K562 (cell line): ENCODE measurements at regions not wholly inside any gene's neighbourhood (a gene's known extent, or its start where the extent isn't known, plus 50 kb on each side); places are given as distances from the start of the nearest gene placed in this dataset.

Source experiments
- ATAC-seq: fragments of 200-7000 bp; cut with Tn5 transposase; 3 replicates; pipeline ENCODE4 v1.9.1; 2020; ENCODE audit warnings: moderate library complexity
- BruUV-seq: library from RNA; stranded (reverse); fragments of 400-500 nt; replicated peaks from 2 replicates; lab custom pipeline; 2021; lab: Mats Ljungman, UMichigan
- CTCF ChIA-PET: fragments of 300-600 bp; formaldehyde crosslinking; extraction: SDS; loops from one replicate; lab custom pipeline; 2021; ENCODE audit warnings: low intra/inter-chr PET ratio; lab: Yijun Ruan, JAX
- POLR2A ChIA-PET: fragments of 300-600, 350-650 bp; sonication (Branson Sonifier 250); formaldehyde crosslinking; extraction: SDS; loops from one replicate; lab custom pipeline; 2021; ENCODE audit warnings: antibody characterized with exemption, inconsistent platforms; lab: Yijun Ruan, JAX
- DNase-seq, 4 experiments: peaks; one replicate each; pipeline versions ENCODE4 v3.0.0 to v3.0.0-alpha.2; 2011 to 2018; ENCODE audit warnings: low spot score in 3 of 4, mixed read lengths in 3 of 4; ENCODE audit errors: extremely low read depth in 1 of 4
- FAIRE-seq: peaks from 2 replicates; lab custom pipeline; 2011; peaks lifted over from hg19 to GRCh38; lab: Jason Lieb, UNC
- H2AFZ ChIP-seq: 2 replicates; pipeline ENCODE4 v1.6.0; 2011; ENCODE audit warnings: low read depth, low read length, control low read depth, inconsistent platforms
- H3K27ac ChIP-seq: fragments of 200-600 bp; 3 replicates; pipeline ENCODE4 v1.8.0; 2011; ENCODE audit warnings: low read depth, mild to moderate bottlenecking, control low read depth, inconsistent platforms, low read length, moderate library complexity, mixed read lengths; ENCODE audit errors: extremely low read depth
- H3K27me3 ChIP-seq, 2 experiments: fragments of 300-600 bp in 1 of 2; 2 replicates in 1 of 2; 3 replicates in 1 of 2; pipeline versions ENCODE4 v1.6.0 to v1.8.0; 2011; ENCODE audit warnings: inconsistent platforms in 2 of 2, low read length in 2 of 2, mild to moderate bottlenecking in 1 of 2, mixed read lengths in 1 of 2, moderate library complexity in 1 of 2; ENCODE audit not compliant: control insufficient read depth in 2 of 2, insufficient read depth in 2 of 2
- H3K36me3 ChIP-seq: fragments of 300-600 bp; 3 replicates; pipeline ENCODE4 v1.8.0; 2011; ENCODE audit warnings: mild to moderate bottlenecking, low read length, inconsistent platforms; ENCODE audit not compliant: control insufficient read depth, insufficient read depth
- H3K4me1 ChIP-seq, 2 experiments: fragments of 200-600 bp in 1 of 2; replicated peaks in 1 of 2; 2 replicates in 1 of 2; 3 replicates in 1 of 2; pipeline versions ENCODE4 v1.5.1 to v1.8.0; 2011; ENCODE audit warnings: inconsistent platforms in 2 of 2, low read length in 2 of 2, mild to moderate bottlenecking in 1 of 2, mixed read lengths in 1 of 2, moderate library complexity in 1 of 2; ENCODE audit not compliant: control insufficient read depth in 2 of 2, insufficient read depth in 2 of 2
- H3K4me2 ChIP-seq: 2 replicates; pipeline ENCODE4 v1.6.1; 2011; ENCODE audit warnings: low read length, control low read depth, inconsistent platforms, mixed read lengths; ENCODE audit not compliant: insufficient read depth
- H3K4me3 ChIP-seq: fragments of 200-600 bp; sonication (generic), shearing (Covaris generic); 2 replicates; pipeline ENCODE4 v1.5.1; 2016; ENCODE audit warnings: control low read depth, inconsistent platforms
- H3K79me2 ChIP-seq: fragments of 200-600 bp; 3 replicates; pipeline ENCODE4 v1.8.0; 2011; ENCODE audit warnings: low read length, inconsistent platforms; ENCODE audit not compliant: control insufficient read depth, insufficient read depth
- H3K9ac ChIP-seq, 2 experiments: 2 replicates each; pipeline versions ENCODE4 v1.6.0 to v1.6.1; 2011; ENCODE audit warnings: low read depth in 2 of 2, low read length in 2 of 2, control low read depth in 1 of 2, inconsistent platforms in 1 of 2, mild to moderate bottlenecking in 1 of 2, mixed read lengths in 1 of 2; ENCODE audit not compliant: insufficient read depth in 1 of 2
- H3K9me1 ChIP-seq: one replicate; pipeline ENCODE4 v1.6.0; 2011; ENCODE audit warnings: inconsistent platforms, mild to moderate bottlenecking, low read length, moderate library complexity; ENCODE audit not compliant: control insufficient read depth, insufficient read depth
- H3K9me3 ChIP-seq: replicated peaks from 2 replicates; pipeline ENCODE4 v1.5.1; 2011; ENCODE audit warnings: low read depth, low read length, inconsistent platforms; ENCODE audit not compliant: control insufficient read depth, insufficient read depth
- H4K20me1 ChIP-seq: replicated peaks from 2 replicates; pipeline ENCODE4 v1.6.1; 2011; ENCODE audit warnings: low read length, inconsistent platforms, mixed read lengths; ENCODE audit not compliant: control insufficient read depth, insufficient read depth
- RBM15 ChIP-seq: fragments of 200-400 bp; formaldehyde crosslinking; IDR thresholded peaks from 2 replicates; pipeline ENCODE4 v1.6.1; 2018; ENCODE audit warnings: mild to moderate bottlenecking, low read length, moderate library complexity; ENCODE audit not compliant: insufficient read depth
- ZNF436 ChIP-seq: fragments of 250-450, 450-650 bp; sonication (Bioruptor Pico); formaldehyde crosslinking; IDR thresholded peaks from 2 replicates; pipeline ENCODE4 v1.7.0; 2020; ENCODE audit warnings: mild to moderate bottlenecking
- WGBS: fragments of 100-300 bp; shearing (Covaris generic); methylation state at CpG from one replicate; pipeline ENCODE4 v1.1.6; 2016; ENCODE audit warnings: low coverage, mixed read lengths; ENCODE audit not compliant: insufficient coverage; ENCODE audit errors: missing lambda C conversion rate; 5-methylcytosine and 5-hydroxymethylcytosine counted together
- in situ Hi-C: fragments of 300-500 bp; cut with MboI; formaldehyde crosslinking; loops from 4 replicates; pipeline ENCODE4 v1.15.0; 2018; ENCODE audit warnings: inconsistent platforms, mixed read lengths
- intact Hi-C: fragments of 100-400 bp; cut with micrococcal nuclease; formaldehyde crosslinking; loops from 2 replicates; pipeline ENCODE4 v1.14.2; 2022
- TF ChIP-seq, protein P1 (sequence below): fragments of 250-450 bp; sonication (Bioruptor Pico); IDR thresholded peaks from 2 replicates; pipeline ENCODE4 v1.4.0; 2020; ENCODE audit warnings: mild to moderate bottlenecking, moderate library complexity, borderline replicate concordance
- TF ChIP-seq, protein P2 (sequence below): fragments of 200-400 bp; formaldehyde crosslinking; IDR thresholded peaks from 2 replicates; pipeline ENCODE4 v1.6.1; 2017; ENCODE audit warnings: mild to moderate bottlenecking, low read depth, low read length, moderate library complexity

DNA sequence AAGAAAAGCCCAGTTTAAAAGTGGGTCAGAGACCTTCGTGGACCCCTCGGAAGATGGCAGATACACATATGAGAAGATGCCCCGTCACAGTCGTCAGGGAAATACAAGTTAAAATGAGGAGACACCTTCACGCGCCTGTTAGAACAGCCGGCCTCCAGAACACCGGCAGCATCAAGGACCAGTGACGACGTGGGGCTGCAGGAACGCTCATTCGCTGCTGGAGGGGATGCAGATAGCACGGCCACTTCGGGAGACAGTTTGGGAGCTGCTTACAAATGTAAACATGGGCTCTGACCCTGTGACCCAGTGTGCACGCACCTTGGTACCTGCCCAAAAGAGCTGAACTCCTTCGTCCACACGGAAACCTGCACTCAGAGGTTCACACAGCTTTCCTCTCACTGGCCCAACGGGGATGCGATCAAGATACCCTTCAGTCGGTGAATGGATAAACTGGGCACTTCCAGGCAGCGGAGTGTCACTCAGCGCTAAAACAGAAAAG, 83.7 kb upstream of the CTDP1 start:
- no peak overlapping the region for H3K27ac ChIP-seq
- no peak overlapping the region for H2AFZ ChIP-seq
- in situ Hi-C loops = no loop called here
- TF ChIP-seq, protein P1, sequence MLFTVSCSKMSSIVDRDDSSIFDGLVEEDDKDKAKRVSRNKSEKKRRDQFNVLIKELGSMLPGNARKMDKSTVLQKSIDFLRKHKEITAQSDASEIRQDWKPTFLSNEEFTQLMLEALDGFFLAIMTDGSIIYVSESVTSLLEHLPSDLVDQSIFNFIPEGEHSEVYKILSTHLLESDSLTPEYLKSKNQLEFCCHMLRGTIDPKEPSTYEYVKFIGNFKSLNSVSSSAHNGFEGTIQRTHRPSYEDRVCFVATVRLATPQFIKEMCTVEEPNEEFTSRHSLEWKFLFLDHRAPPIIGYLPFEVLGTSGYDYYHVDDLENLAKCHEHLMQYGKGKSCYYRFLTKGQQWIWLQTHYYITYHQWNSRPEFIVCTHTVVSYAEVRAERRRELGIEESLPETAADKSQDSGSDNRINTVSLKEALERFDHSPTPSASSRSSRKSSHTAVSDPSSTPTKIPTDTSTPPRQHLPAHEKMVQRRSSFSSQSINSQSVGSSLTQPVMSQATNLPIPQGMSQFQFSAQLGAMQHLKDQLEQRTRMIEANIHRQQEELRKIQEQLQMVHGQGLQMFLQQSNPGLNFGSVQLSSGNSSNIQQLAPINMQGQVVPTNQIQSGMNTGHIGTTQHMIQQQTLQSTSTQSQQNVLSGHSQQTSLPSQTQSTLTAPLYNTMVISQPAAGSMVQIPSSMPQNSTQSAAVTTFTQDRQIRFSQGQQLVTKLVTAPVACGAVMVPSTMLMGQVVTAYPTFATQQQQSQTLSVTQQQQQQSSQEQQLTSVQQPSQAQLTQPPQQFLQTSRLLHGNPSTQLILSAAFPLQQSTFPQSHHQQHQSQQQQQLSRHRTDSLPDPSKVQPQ (CRISPR knock-in tag) = no peak
- TF ChIP-seq RBM15 (no peak), ZNF436 (CRISPR knock-in tag) (no peak)
- TF ChIP-seq, protein P2, sequence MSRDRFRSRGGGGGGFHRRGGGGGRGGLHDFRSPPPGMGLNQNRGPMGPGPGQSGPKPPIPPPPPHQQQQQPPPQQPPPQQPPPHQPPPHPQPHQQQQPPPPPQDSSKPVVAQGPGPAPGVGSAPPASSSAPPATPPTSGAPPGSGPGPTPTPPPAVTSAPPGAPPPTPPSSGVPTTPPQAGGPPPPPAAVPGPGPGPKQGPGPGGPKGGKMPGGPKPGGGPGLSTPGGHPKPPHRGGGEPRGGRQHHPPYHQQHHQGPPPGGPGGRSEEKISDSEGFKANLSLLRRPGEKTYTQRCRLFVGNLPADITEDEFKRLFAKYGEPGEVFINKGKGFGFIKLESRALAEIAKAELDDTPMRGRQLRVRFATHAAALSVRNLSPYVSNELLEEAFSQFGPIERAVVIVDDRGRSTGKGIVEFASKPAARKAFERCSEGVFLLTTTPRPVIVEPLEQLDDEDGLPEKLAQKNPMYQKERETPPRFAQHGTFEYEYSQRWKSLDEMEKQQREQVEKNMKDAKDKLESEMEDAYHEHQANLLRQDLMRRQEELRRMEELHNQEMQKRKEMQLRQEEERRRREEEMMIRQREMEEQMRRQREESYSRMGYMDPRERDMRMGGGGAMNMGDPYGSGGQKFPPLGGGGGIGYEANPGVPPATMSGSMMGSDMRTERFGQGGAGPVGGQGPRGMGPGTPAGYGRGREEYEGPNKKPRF = no peak
- TF ChIP-seq, all 486 proteins: peak for 0
- no peak overlapping the region for H3K9ac ChIP-seq
- no peak for FAIRE-seq
- DNase-seq = no peak
- no peak overlapping the region for H3K4me2 ChIP-seq
- ATAC-seq = no peak
- no peak overlapping the region for H3K4me3 ChIP-seq
- ChIA-PET POLR2A (interaction anchor here (1.3 kb wide), 1 partner anchor 12 kb away, joined by 3 read pairs; no protein-coding TSS in a partner anchor), CTCF (no interaction called here)
- no peaks in the 10 kb centered on the region; the same call in 1 of the 2 replicates for H3K9me3 ChIP-seq
- no peaks in the 10 kb centered on the region for H3K36me3 ChIP-seq
- peaks cover 7 to 36% of the 10 kb centered on the region in 2 experiments; a peak in 4 of 5 replicates for H3K4me1 ChIP-seq
- BruUV-seq = no TSS peak
- 21% methylated on average over 21 of the region's 22 CpGs for WGBS
- H3K27me3 ChIP-seq = peaks cover 13 to 29% of the 10 kb centered on the region in 2 experiments
- H4K20me1 ChIP-seq = no peaks in the 10 kb centered on the region
- no peaks in the 10 kb centered on the region for H3K79me2 ChIP-seq
- no peaks in the 10 kb centered on the region for H3K9me1 ChIP-seq
- intact Hi-C loops = no loop called here
